Islet precursor cell (in vitro differentiated cells): ENCODE measurements at regions not wholly inside any gene's neighbourhood (a gene's known extent, or its start where the extent isn't known, plus 50 kb on each side); places are given as distances from the start of the nearest gene placed in this dataset.
"Not testable (repeated sequence)": the region's sequence is repeated elsewhere in the genome, so short reads cannot be mapped to it uniquely, and the experiment has no call there.

ENCODE experiments used
- DNase-seq: peaks from one replicate; pipeline ENCODE4 v3.0.0-alpha.2; 2018

GRCh38 chr9:67288117-67288735 is 295.9 kb upstream of the SPATA31A3 start:
- not testable (repeated sequence) for DNase-seq

GRCh38 chr9:67284299-67284698 is 291.9 kb upstream of the SPATA31A3 start:
- not testable (repeated sequence) for DNase-seq

DNA sequence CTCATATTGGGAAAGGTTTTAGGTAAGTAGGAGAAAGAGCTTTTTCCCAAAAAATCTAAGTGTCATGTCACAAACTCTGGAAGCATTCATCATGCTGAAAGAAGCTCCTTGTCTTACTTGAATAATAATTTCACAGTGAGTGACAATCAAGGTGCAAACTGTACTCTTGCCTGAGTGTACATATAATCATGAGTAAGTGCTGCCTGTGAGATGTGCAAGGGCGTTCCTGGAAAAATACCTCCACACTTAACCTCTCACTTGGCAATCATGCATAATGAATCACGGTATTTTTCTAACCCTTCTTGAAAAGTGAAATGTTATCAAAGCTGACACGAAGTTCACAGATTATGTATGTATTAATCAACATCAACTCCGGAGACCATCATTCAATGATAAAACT is 289.2 kb upstream of the SPATA31A3 start:
- DNase-seq: not testable (repeated sequence)

- not testable (repeated sequence) for DNase-seq
These were observed 277.3 kb upstream of the SPATA31A3 start for GRCh38 chr9:67269692-67270091.

DNA sequence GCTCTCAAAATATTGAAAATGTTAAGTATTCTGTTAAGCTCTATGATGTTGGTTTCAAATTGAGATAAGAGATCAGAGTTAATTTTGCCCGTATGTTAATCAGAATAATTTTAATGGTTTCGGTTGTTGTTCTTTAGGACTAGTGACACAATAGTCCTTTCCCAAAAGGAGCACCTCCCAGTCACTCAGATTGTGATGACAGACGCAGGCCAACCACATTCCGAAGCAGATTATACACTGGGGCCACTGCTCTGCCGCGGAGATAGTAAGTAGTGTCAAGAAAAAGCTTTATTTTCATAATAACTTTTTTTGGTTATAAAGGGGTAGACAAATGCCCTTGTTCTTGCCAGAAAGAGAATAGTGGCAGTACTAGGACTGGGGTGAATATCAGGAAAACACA is 265.5 kb upstream of the SPATA31A3 start:
- not testable (repeated sequence) for DNase-seq

DNA sequence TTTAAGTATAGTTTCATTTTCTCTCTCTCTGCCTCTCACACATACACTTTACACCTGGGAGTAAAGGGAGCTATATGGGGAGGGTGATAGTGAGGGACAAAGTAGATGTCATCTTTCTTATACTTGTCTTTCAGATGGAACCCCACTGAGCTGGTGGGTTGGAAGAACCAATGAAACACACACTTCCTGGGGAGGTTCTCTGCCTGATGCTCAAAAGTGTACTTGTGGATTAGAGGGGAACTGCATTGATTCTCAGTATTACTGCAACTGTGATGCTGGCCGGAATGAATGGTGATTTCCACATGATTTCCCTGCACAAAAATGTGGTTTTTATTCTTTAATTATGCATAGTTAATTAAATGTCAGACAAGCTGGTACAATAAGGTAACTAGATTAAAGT is 256.6 kb upstream of the SPATA31A3 start:
- not testable (repeated sequence) for DNase-seq

DNA sequence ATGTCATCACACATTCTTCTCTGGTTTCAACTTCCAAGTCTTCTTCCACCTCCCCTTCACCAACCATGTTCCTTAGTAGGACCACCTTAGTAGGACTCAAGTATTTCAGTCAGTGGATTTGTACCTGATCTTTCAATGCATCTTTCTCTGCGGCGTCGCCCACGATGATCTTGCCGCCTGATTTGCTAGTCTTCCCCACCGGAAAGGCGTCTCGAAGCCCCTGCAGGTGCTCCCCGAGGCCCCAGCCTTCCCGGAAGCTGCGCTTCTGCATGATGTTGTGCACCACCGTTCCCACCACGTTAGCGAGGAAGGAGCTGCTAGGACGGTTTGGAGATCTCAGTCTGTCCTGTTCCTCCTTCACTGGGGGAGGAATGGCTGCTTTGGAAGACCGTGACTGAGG is 219.7 kb upstream of the SPATA31A3 start:
- not testable (repeated sequence) for DNase-seq

GRCh38 chr9:67210842-67211241 is 218.5 kb upstream of the SPATA31A3 start:
- DNase-seq: not testable (repeated sequence)

DNA sequence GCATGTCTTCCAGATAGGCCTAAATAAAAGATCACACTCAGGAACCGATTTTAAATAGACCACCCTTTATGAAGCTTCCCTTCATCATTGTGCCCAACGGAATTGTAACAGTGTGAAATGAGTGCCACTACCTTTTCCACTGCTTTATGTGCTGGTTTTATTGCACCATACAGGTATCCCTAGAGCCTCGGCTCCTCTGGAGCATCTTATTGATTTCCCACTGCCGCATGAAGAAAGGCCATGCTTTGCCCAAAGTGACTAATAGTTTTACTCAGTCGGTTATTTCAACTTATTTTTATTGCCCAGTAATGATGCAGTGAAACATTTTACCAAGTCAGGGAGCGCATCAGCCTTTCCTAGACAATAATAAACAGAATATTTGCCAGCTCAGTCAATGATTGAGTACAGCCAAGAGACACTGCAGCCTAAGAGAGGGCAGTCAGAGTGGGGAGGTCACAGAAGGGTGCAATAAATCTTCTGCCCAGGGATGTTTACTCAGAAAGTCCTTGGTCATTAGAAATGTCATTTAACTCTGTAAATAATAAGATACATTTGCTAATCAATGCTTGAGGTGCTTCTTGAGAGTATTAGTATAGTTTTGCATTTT is 216.6 kb upstream of the SPATA31A3 start:
- DNase-seq: not testable (repeated sequence)

DNA sequence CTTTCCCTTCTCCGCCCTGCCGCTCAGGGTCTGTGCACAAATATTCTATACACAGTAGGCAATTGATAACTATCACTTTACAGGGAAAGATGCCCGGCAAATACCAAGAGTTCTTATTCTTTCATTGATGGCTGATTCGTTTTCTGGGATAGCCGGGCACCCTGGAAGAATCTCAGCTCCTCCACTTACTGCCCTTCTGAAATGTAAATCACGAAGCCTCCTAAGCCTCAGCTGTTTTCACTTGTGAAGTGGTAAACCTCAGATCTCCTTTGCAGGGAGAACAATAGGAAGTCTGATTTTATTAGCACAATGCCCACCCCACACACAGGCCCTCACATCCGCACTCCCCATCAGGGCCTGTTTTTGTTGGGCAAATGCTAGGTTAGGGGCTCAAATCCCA is 203.8 kb upstream of the SPATA31A3 start:
- not testable (repeated sequence) for DNase-seq

DNA sequence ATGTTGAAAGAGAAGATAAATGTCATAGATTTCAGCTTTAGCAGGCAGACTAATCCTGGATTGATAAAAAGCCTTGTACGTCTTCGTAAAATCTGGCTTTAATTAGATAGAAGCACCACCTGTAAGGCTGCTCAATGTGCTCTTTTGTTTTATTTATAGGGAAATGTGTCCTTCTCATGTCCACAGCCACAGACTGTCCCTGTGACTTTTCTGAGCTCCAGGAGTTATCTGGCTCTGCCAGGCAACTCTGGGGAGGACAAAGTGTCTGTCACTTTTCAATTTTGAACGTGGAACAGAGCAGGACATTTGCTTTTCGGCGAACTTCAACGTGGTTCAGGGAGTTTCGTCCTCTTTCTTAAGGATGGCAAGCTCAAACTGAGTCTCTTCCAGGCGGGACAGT is 203.0 kb upstream of the SPATA31A3 start:
- DNase-seq: not testable (repeated sequence)

- DNase-seq: not testable (repeated sequence)
These were observed 186.8 kb upstream of the SPATA31A3 start for GRCh38 chr9:67179185-67179584.

DNA sequence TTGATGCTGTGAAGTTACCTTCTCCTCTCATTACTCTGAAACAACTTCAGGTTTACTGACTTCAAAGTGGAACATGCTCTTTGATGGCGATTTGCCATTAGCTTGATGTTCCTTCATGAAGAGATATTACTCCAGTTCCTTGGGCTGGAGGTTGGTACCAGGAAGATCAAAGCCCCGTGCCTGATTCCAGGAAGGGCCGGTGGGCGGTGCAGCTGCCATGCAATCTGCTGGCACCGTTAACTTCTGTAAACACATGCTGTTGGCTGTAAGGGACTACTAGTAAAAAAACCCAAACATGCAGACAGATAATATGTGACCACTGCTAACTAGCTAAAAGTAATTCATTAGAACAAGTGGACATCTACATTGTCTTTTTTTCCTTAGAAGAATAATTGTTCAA is 182.8 kb upstream of the SPATA31A3 start:
- DNase-seq: not testable (repeated sequence)

DNA sequence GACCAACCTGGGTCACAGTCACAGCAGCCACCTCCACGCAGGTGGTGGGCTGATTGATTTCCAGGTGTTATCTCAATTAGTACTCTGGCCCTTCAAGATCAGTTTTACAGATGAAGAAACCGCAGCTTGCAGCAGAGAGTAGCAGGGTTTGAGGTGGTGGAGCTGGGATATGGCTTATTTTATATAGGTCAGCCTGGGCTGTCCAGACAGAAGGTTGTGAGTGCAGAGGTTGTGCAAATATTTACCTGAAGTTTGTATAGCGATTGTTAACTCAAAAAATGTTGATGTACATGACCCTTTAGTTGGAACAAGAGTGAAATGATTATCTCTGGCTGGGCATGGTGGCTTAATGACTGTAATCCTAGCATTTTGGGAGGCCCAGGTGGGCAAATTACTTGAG is 179.4 kb upstream of the SPATA31A3 start:
- DNase-seq: not testable (repeated sequence)

DNA sequence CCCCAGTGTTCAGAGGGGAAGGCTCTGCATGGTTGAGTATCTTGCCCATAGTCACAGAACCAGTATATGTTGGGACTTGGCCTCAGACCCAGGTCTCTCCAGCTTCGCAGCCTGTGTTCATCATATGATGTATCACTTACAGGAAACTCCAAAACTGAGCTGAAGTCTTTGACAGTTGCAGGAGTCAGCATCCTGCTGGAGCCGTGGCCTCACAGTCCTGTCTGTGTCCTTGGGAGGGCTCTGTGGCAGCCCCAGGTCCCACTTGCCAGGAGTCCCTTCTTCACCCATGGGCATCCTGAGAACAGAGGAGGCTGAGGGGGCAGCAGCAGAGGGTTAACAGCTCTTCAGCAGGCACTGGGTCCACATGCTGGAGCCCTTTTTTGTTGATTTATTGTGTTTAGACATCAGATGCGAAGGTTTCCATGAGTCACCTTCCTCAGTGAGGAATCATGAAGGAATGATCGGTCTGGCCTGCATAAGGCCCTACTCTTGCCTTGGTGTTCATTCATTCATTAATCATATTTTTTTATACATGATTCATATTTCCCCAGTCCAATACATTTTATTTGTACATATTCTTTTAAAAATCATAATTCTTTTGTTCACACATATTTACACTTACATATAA is 176.3 kb upstream of the SPATA31A3 start:
- DNase-seq: not testable (repeated sequence)

DNA sequence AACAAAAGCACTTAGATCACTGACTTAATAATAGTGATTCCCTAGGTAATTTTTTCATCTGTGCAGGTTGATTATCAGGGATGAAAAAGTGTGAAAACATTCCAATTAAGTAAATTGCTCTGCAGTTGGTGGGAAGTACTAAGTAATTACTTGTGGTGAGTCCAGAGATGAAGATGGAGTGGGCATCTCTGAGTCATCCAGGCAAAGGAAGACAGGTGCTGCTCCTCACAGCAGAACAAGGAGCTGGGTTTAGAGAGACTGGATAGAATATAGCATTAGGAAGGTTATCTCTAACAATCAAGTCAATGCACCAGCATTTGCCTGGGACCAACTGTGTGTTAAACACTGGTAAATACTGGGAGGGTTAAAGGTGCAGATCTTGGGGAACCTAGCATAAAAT is 174.0 kb upstream of the SPATA31A3 start:
- not testable (repeated sequence) for DNase-seq

GRCh38 chr9:67162827-67163226 is 170.5 kb upstream of the SPATA31A3 start:
- DNase-seq: not testable (repeated sequence)

DNA sequence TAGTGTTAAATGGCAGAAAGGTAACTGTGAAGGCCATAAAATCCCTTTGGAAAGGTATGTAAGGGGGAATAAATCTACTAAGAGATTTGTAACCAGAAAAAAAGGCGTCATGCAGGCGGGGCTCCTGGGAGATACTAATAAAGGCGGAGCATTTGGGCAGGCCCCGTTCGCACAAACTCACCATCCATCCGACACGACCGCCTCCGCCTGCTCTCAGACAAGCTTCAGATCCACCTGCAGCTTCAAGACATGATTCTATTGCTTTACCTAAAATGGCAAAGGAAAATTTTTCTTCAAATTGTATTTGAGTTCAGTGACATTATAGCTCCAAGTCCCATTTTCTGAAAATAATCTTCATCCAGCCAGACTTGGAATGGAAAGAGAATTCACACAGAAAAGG is 162.9 kb upstream of the SPATA31A3 start:
- not testable (repeated sequence) for DNase-seq

DNA sequence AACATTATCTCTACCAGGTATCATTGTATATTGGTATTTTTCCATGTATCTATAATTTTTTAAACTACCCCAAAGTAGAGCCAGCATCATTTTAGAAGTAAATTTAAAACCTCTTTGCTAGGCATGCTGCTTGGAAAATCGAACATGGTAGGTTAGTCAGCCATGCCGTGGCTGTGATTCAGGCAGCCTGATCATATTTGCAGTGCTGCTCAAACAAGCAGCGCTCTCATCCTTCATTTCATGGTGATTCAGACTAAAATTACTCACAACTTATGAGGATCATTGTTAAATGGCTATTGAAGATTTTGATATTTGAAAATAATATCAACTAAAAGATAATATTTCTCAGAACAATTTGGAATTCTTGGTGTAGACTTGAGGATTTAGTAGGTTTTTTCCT is 161.2 kb upstream of the SPATA31A3 start:
- not testable (repeated sequence) for DNase-seq

DNA sequence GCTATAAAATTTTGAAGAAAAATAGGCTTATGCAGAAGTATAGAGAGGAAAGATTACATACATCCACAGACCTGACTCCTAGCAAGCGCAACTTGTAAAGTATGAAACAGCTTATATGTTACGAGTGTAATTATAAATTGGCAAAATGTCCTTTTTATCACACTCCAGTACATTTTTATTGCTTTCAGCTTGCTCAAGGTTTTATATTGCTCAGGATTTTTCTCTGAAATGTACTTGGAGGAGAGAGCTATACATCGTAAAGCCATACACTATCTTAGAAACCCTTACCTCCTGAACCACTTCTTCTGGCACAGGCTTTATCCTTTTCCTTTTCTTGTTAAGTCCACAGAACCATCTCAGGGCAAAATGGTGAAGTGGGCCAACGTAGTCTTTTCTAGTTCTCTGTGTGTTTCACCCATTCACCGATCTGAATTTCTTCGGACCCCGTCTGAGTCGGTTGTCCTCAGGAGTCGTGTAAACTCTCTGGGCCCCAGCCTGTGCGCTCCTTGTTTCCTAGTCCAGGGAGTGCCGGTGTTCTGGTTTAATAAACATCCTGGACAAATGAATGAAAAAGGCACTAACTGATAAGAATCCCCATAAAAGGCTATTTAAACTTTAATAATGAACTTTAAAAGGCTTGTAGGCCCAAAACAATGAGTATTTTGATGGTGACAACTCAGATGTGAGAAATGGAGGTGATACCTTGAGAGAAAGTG is 150.2 kb upstream of the SPATA31A3 start:
- DNase-seq: not testable (repeated sequence)

GRCh38 chr9:67136376-67136775 is 144.0 kb upstream of the SPATA31A3 start:
- DNase-seq: not testable (repeated sequence)

- DNase-seq: not testable (repeated sequence)
These were observed 140.8 kb upstream of the SPATA31A3 start for GRCh38 chr9:67133124-67133523.

DNA sequence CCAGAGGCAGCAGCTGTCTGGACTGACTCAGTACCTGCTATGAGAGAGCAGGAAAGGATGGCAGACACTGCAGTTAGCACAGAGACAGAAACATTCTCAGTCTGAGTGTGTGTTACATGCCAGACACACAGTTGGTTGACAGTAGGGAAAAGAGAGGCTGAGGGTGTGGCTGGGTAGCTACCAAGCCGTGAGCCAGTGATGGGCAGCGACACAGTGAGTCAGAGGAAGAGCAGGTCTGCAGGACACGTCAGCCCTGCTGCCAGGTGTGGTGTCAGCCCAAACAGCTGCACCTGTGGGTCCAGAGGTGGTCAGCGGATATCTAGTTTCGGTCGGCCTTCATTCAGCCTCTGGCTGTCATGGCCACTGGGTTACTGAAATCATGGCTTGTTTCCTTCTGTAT is 124.4 kb upstream of the SPATA31A3 start:
- DNase-seq: not testable (repeated sequence)
